GM12878 (cell line): ENCODE measurements at regions not wholly inside any gene's neighbourhood (a gene's known extent, or its start where the extent isn't known, plus 50 kb on each side); places are given as distances from the start of the nearest gene placed in this dataset.

Experiments used
- ATAC-seq: fragments of 200-7000 bp; cut with Tn5 transposase; 3 replicates; pipeline ENCODE4 v1.9.1; 2020; ENCODE audit warnings: mild to moderate bottlenecking, moderate library complexity
- BruUV-seq: library from RNA; stranded (reverse); fragments of 400-500 nt; replicated peaks from 2 replicates; lab custom pipeline; 2021; lab: Mats Ljungman, UMichigan
- CTCF ChIA-PET: fragments of 300-600 bp; sonication (Branson Sonifier 250); formaldehyde crosslinking; extraction: SDS; loops from one replicate; lab custom pipeline; 2021; ENCODE audit warnings: inconsistent platforms; lab: Yijun Ruan, JAX
- POLR2A ChIA-PET: fragments of 350-600 bp; formaldehyde crosslinking; extraction: SDS; loops from one replicate; lab custom pipeline; 2021; ENCODE audit warnings: inconsistent platforms; lab: Charles Lee
- RAD21 ChIA-PET: fragments of 300-600 bp; sonication (Branson Sonifier 250); formaldehyde crosslinking; loops from one replicate; lab custom pipeline; 2023; ENCODE audit warnings: antibody characterized with exemption; ENCODE audit not compliant: unreplicated experiment; lab: Charles Lee
- SMC1A ChIA-PET: fragments of 300-600 bp; sonication (Branson Sonifier 250); formaldehyde crosslinking; loops from one replicate; lab custom pipeline; 2023; ENCODE audit not compliant: unreplicated experiment, uncharacterized antibody; lab: Charles Lee
- DNase-seq: peaks from one replicate; pipeline ENCODE4 v3.0.0-alpha.2; 2011; ENCODE audit warnings: low read depth, low spot score
- FAIRE-seq: peaks from 3 replicates; lab custom pipeline; 2011; peaks lifted over from hg19 to GRCh38; lab: Jason Lieb, UNC
- H2AFZ ChIP-seq: 2 replicates; pipeline ENCODE4 v1.6.0; 2011; ENCODE audit warnings: low read depth, low read length, control low read depth; ENCODE audit not compliant: control insufficient read depth
- H3K27ac ChIP-seq: 2 replicates; pipeline ENCODE4 v1.5.1; 2011; ENCODE audit warnings: control low read depth; ENCODE audit not compliant: control insufficient read depth, insufficient read depth
- H3K27me3 ChIP-seq, 2 experiments: replicated peaks in 1 of 2; 2 replicates each; pipeline versions ENCODE4 v1.6.0 to v1.6.1; 2011; ENCODE audit warnings: low read length in 1 of 2; ENCODE audit not compliant: control insufficient read depth in 2 of 2, insufficient read depth in 2 of 2
- H3K36me3 ChIP-seq, 2 experiments: 2 replicates each; pipeline ENCODE4 v1.5.1; 2011; ENCODE audit warnings: low read length in 1 of 2; ENCODE audit not compliant: control insufficient read depth in 2 of 2, insufficient read depth in 2 of 2
- H3K4me1 ChIP-seq: 2 replicates; pipeline ENCODE4 v1.6.1; 2011; ENCODE audit warnings: mild to moderate bottlenecking, low read length, moderate library complexity, mixed read lengths; ENCODE audit not compliant: control insufficient read depth, insufficient read depth
- H3K4me2 ChIP-seq: 2 replicates; pipeline ENCODE4 v1.6.0; 2011; ENCODE audit warnings: control low read depth; ENCODE audit not compliant: control insufficient read depth, insufficient read depth
- H3K4me3 ChIP-seq: fragments of 200-600 bp; sonication (generic); 2 replicates; pipeline ENCODE4 v1.5.1; 2016
- H3K79me2 ChIP-seq: 2 replicates; pipeline ENCODE4 v1.6.0; 2011; ENCODE audit warnings: low read length; ENCODE audit not compliant: control insufficient read depth, insufficient read depth
- H3K9ac ChIP-seq: 2 replicates; pipeline ENCODE4 v1.8.0; 2011; ENCODE audit warnings: low read length, control low read depth, mixed read lengths; ENCODE audit not compliant: control insufficient read depth, insufficient read depth
- H3K9me3 ChIP-seq: replicated peaks from 3 replicates; pipeline ENCODE4 v1.5.1; 2011; ENCODE audit warnings: mild to moderate bottlenecking, low read length; ENCODE audit not compliant: control insufficient read depth, insufficient read depth
- H4K20me1 ChIP-seq: 2 replicates; pipeline ENCODE4 v1.6.0; 2011; ENCODE audit not compliant: control insufficient read depth, insufficient read depth
- FOS ChIP-seq: IDR thresholded peaks from 3 replicates; pipeline ENCODE4 v1.6.1; 2011; ENCODE audit warnings: borderline replicate concordance; ENCODE audit not compliant: insufficient read length; ENCODE audit errors: extremely low read depth
- NBN ChIP-seq: fragments of 450-650 bp; IDR thresholded peaks from 2 replicates; pipeline ENCODE4 v1.6.1; 2016
- WGBS: methylation state at CpG from one replicate; pipeline ENCODE4 v1.1.6; 2016; ENCODE audit warnings: low lambda C conversion rate; ENCODE audit not compliant: insufficient replicate concordance, insufficient coverage; ENCODE audit errors: missing lambda C conversion rate; 5-methylcytosine and 5-hydroxymethylcytosine counted together
- in situ Hi-C: fragments of 300-500 bp; cut with MboI; formaldehyde crosslinking; loops from 9 replicates; pipeline ENCODE4 v1.14.3; 2018; ENCODE audit warnings: mixed read lengths
- intact Hi-C: fragments of 100-400 bp; cut with micrococcal nuclease; formaldehyde crosslinking; loops from one replicate; pipeline ENCODE4 v1.14.2; 2022; ENCODE audit not compliant: unreplicated experiment
- TF ChIP-seq, protein P1 (sequence below): fragments of 450-650 bp; IDR thresholded peaks from 2 replicates; pipeline ENCODE4 v1.6.1; 2016; ENCODE audit warnings: mild to moderate bottlenecking
- TF ChIP-seq, protein P2 (sequence below): IDR thresholded peaks from 2 replicates; pipeline ENCODE4 v1.6.1; 2011; ENCODE audit warnings: low read depth, mild to moderate bottlenecking, low read length, moderate library complexity, borderline replicate concordance; ENCODE audit errors: extremely low read depth

DNA sequence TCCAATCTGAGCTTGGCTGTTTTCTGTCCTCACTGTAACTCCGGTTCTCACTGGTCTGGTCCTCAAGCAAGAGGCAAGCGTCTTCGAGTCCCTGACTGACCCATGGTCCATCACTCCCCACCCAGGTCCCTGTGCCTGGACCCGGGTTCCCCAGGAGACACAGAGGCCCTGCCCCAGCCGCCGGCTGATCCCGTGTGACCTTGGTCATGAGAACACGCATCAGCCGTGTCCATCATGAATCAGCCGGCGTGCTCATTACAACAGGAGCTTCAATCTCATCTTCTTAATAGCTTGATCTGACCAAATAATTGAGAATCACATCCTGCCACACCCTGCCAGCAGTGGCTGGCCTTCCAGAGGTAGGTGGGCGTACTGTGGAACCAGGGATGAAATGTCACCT is 545.1 kb downstream of the BRD1 start:
- ATAC-seq (no peak), DNase-seq (no peak), FAIRE-seq (no peak)
- CTCF ChIA-PET, result no interaction called here
- 42% methylated on average over 12 of the region's 12 CpGs for WGBS
- RAD21 ChIA-PET, result no interaction called here
- H3K36me3 ChIP-seq, result no peaks in the 10 kb centered on the region
- H4K20me1 ChIP-seq, result no peaks in the 10 kb centered on the region
- no peaks in the 10 kb centered on the region; the same call in 2 of the 3 replicates for H3K9me3 ChIP-seq
- H3K4me2 ChIP-seq, result no peak overlapping the region
- H3K4me3 ChIP-seq, result no peak overlapping the region
- POLR2A ChIA-PET, result no interaction called here
- no peaks in the 10 kb centered on the region for H3K79me2 ChIP-seq
- TF ChIP-seq NBN (no peak), FOS (no peak)
- TF ChIP-seq, protein P1, sequence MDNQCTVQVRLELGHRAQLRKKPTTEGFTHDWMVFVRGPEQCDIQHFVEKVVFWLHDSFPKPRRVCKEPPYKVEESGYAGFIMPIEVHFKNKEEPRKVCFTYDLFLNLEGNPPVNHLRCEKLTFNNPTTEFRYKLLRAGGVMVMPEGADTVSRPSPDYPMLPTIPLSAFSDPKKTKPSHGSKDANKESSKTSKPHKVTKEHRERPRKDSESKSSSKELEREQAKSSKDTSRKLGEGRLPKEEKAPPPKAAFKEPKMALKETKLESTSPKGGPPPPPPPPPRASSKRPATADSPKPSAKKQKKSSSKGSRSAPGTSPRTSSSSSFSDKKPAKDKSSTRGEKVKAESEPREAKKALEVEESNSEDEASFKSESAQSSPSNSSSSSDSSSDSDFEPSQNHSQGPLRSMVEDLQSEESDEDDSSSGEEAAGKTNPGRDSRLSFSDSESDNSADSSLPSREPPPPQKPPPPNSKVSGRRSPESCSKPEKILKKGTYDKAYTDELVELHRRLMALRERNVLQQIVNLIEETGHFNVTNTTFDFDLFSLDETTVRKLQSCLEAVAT, result no peak
- TF ChIP-seq, protein P2, sequence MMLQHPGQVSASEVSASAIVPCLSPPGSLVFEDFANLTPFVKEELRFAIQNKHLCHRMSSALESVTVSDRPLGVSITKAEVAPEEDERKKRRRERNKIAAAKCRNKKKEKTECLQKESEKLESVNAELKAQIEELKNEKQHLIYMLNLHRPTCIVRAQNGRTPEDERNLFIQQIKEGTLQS, result no peak
- SMC1A ChIA-PET, result no interaction called here
- no TSS peak for BruUV-seq
- H3K27ac ChIP-seq, result no peak overlapping the region
- intact Hi-C loops (no loop called here), in situ Hi-C loops (no loop called here)
- no peaks in the 10 kb centered on the region; a peak in 1 of 4 replicates for H3K27me3 ChIP-seq
- no peak overlapping the region for H2AFZ ChIP-seq
- H3K9ac ChIP-seq, result no peak overlapping the region
- no peaks in the 10 kb centered on the region for H3K4me1 ChIP-seq
